ENCODE measurements at regions not wholly inside any gene's neighbourhood (a gene's known extent, or its start where the extent isn't known, plus 50 kb on each side); places are given as distances from the start of the nearest gene placed in this dataset.

- TF ChIP-seq POLR2A (IDR thresholded peaks at IDR 0.05) (no peak), CTCF (IDR thresholded peaks at IDR 0.05) (no peak)
These were observed 2890.6 kb downstream of the PCDH9 start for GRCh38 chr13:64339373-64340063.

Data from gastroesophageal sphincter (tissue), 3 donors.